Muscle layer of duodenum (tissue), 2 donors: ENCODE measurements at regions not wholly inside any gene's neighbourhood (a gene's known extent, or its start where the extent isn't known, plus 50 kb on each side); places are given as distances from the start of the nearest gene placed in this dataset.

Experiments used
- H3K27ac ChIP-seq: one replicate; pipeline ENCODE4 v1.7.0; 2013; ENCODE audit warnings: mild to moderate bottlenecking, low read length
- H3K27me3 ChIP-seq: one replicate; pipeline ENCODE4 v1.7.0; 2013; ENCODE audit warnings: low read depth, mild to moderate bottlenecking, control low read depth, low read length
- H3K36me3 ChIP-seq, 2 donors: one replicate each; pipeline ENCODE4 v1.7.0; 2013; ENCODE audit warnings: low read length in 2 of 2, control low read depth in 1 of 2, mild to moderate bottlenecking in 1 of 2; ENCODE audit not compliant: insufficient read depth in 2 of 2, control insufficient read depth in 1 of 2
- H3K4me1 ChIP-seq, 2 donors: one replicate each; pipeline ENCODE4 v1.7.0; 2013; ENCODE audit warnings: low read length in 2 of 2, mild to moderate bottlenecking in 2 of 2, control low read depth in 1 of 2, moderate library complexity in 1 of 2; ENCODE audit not compliant: insufficient read depth in 2 of 2, control insufficient read depth in 1 of 2
- H3K4me3 ChIP-seq, 2 donors: one replicate each; pipeline ENCODE4 v1.7.0; 2013; ENCODE audit warnings: low read length in 2 of 2, low read depth in 1 of 2, mild to moderate bottlenecking in 1 of 2
- H3K9me3 ChIP-seq, 2 donors: one replicate each; pipeline ENCODE4 v1.7.0; 2013; ENCODE audit warnings: low read length in 2 of 2, control low read depth in 1 of 2, mild to moderate bottlenecking in 1 of 2; ENCODE audit not compliant: control insufficient read depth in 1 of 2
- donor health status: healthy.

DNA sequence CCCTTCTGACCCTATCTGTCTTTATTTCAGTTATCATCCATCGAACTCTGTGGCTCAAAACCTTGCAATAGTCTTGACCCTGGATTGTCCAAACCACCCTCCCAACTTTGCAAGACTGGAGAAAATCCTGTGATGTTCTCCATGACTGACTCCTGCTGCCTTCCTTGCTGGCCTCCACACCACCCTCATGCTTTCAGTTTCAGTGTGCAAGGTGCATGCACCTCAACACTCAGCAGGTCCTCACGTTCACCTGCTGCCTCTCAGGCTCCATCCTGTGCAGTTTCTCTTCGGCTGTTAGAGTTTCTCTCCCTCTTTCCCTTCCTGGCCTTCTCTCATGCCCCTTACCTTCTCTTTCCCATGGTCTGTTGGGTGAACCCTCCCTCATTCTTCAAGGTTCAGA is 59.4 kb upstream of the ASIC2 start:
- H3K9me3 ChIP-seq: no peaks in the 10 kb centered on the region
- H3K36me3 ChIP-seq: no peaks in the 10 kb centered on the region
- H3K4me1 ChIP-seq: no peaks in the 10 kb centered on the region
- H3K4me3 ChIP-seq: no peak overlapping the region
- H3K27ac ChIP-seq: no peak overlapping the region
- no peaks in the 10 kb centered on the region for H3K27me3 ChIP-seq

DNA sequence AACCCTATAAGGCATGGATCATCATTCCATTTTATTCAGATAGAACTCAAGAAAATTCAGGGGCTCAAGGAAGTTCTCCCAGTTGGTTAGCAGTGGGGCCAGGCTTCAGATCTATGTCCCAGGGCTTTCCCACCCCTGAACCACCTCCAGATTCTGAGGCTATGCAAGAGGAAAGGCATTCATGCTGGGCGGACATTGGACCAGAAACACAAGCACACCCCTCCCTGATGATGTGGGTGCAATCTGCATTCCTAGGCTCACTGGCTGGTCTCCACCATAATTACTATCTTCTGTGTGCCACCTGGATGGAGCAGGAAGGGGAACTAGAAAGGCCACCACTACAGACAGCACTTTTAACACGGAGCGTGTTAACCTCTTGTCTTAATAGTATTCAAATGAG is 63.2 kb upstream of the ASIC2 start:
- H3K4me3 ChIP-seq: no peak overlapping the region
- no peaks in the 10 kb centered on the region for H3K4me1 ChIP-seq
- no peaks in the 10 kb centered on the region for H3K9me3 ChIP-seq
- peaks cover 5% of the 10 kb centered on the region for H3K27me3 ChIP-seq
- no peak overlapping the region for H3K27ac ChIP-seq
- no peaks in the 10 kb centered on the region for H3K36me3 ChIP-seq

- H3K4me3 ChIP-seq: no peak overlapping the region
- no peaks in the 10 kb centered on the region for H3K9me3 ChIP-seq
- H3K27me3 ChIP-seq: peaks cover 5% of the 10 kb centered on the region
- H3K4me1 ChIP-seq: no peaks in the 10 kb centered on the region
- H3K36me3 ChIP-seq: no peaks in the 10 kb centered on the region
- H3K27ac ChIP-seq: no peak overlapping the region
Measured at GRCh38 chr17:33363475-33363874, 70.4 kb upstream of the ASIC2 start.

- Histone ChIP-seq H3K9me3 (no peaks in the 10 kb centered on the region), H3K27ac (no peak overlapping the region), H3K36me3 (no peaks in the 10 kb centered on the region), H3K4me1 (no peaks in the 10 kb centered on the region), H3K27me3 (no peaks in the 10 kb centered on the region), H3K4me3 (no peak overlapping the region)
Measured at GRCh38 chr17:33366960-33367359, 73.9 kb upstream of the ASIC2 start.

GRCh38 chr17:33369149-33369548 is 76.1 kb upstream of the ASIC2 start:
- no peaks in the 10 kb centered on the region for H3K27me3 ChIP-seq
- H3K4me3 ChIP-seq: no peak overlapping the region
- H3K9me3 ChIP-seq: no peaks in the 10 kb centered on the region
- H3K4me1 ChIP-seq: no peaks in the 10 kb centered on the region
- no peaks in the 10 kb centered on the region for H3K36me3 ChIP-seq
- no peak overlapping the region for H3K27ac ChIP-seq

DNA sequence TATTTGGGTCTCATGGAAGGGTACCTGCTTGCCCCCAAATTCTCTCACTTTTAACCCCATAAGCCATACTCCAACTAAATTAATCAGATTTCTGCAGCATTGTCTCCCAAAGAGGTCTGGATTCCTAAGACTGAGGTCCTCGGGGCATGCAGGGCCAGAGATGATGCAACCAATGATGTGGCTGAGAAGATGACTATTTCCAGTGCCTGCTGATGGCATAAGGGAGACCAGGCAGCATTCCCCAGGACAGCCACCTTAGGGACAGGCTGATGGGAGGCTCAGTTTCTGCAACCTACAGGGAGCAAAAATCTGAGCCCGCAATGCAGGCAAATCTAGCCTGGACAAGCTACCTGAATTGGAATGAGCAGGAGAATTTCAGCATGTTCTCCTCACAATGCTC is 76.8 kb upstream of the ASIC2 start:
- Histone ChIP-seq H3K27me3 (no peaks in the 10 kb centered on the region), H3K9me3 (no peaks in the 10 kb centered on the region), H3K4me3 (no peak overlapping the region), H3K4me1 (no peaks in the 10 kb centered on the region), H3K27ac (no peak overlapping the region), H3K36me3 (no peaks in the 10 kb centered on the region)

DNA sequence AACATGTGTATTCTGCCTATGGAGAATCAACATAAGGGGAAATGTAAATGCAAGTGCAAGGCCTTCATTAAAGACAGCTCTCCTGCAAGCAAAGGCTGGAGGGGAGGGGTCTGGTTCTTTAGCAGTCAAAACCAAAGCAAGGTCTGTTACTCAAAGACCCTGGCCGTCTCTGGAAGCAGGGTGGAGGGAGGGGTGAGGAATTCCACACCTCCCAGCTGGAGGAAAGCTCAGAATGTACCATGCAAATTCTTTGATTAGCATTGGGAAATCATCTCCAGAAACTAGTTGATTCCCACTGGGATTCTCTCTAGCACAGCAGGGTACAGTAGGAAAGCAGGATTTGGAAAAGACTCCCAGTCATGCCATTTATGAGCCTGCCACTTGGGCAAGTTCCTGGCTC is 77.3 kb upstream of the ASIC2 start:
- no peak overlapping the region for H3K27ac ChIP-seq
- no peaks in the 10 kb centered on the region for H3K9me3 ChIP-seq
- no peak overlapping the region for H3K4me3 ChIP-seq
- no peaks in the 10 kb centered on the region for H3K36me3 ChIP-seq
- no peaks in the 10 kb centered on the region for H3K4me1 ChIP-seq
- no peaks in the 10 kb centered on the region for H3K27me3 ChIP-seq

- Histone ChIP-seq H3K36me3 (no peaks in the 10 kb centered on the region), H3K27ac (no peak overlapping the region), H3K9me3 (no peaks in the 10 kb centered on the region), H3K27me3 (no peaks in the 10 kb centered on the region), H3K4me1 (no peaks in the 10 kb centered on the region), H3K4me3 (no peak overlapping the region)
Measured at GRCh38 chr17:33371377-33371776, 78.3 kb upstream of the ASIC2 start.

- Histone ChIP-seq H3K4me1 (no peaks in the 10 kb centered on the region), H3K4me3 (no peak overlapping the region), H3K27ac (no peak overlapping the region), H3K9me3 (no peaks in the 10 kb centered on the region), H3K27me3 (no peaks in the 10 kb centered on the region), H3K36me3 (no peaks in the 10 kb centered on the region)
Measured at GRCh38 chr17:33373273-33373672, 80.2 kb upstream of the ASIC2 start.

- no peaks in the 10 kb centered on the region for H3K36me3 ChIP-seq
- H3K4me3 ChIP-seq: no peak overlapping the region
- no peaks in the 10 kb centered on the region for H3K9me3 ChIP-seq
- H3K27ac ChIP-seq: no peak overlapping the region
- no peaks in the 10 kb centered on the region for H3K4me1 ChIP-seq
- H3K27me3 ChIP-seq: no peaks in the 10 kb centered on the region
Measured at GRCh38 chr17:33375103-33375502, 82.0 kb upstream of the ASIC2 start.

- H3K36me3 ChIP-seq: no peaks in the 10 kb centered on the region
- no peaks in the 10 kb centered on the region for H3K4me1 ChIP-seq
- no peak overlapping the region for H3K27ac ChIP-seq
- no peak overlapping the region for H3K4me3 ChIP-seq
- no peaks in the 10 kb centered on the region for H3K27me3 ChIP-seq
- no peaks in the 10 kb centered on the region for H3K9me3 ChIP-seq
Measured at GRCh38 chr17:33375783-33376182, 82.7 kb upstream of the ASIC2 start.

DNA sequence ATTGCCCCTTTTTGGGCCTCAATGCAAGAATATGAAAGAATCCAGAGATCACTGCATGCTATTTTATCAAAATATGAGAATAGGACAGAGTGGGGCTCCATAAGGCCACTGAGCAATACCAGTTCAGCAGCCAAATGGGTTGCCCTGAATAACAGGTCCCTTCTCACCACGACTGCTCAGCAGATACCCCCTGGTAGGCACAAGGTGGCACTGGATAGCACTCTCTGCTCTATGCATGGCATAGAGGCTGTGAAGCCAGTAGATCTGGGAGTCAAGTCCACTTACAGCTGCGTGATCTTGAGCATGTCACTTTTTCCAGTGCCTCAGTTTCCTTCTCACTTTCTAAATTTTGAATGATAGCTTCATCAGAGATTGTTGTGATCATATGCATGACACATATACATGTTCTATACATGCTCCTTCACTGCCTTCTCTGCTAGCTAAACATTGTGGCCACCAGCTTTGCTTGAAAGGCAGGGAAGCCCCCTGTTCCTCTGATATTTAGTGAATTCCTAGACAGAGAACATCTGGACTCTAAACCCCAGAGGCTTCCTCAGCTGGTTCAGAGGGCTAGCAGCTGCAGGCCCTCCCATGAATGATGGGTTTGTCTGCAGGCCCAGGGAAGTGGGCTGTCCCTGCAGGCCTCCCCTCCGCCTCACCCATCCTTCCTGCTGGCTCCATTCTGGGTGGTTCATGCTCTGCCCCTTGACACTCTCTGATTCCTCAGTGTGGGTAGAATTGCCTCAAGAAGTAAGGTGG is 84.9 kb upstream of the ASIC2 start:
- H3K27ac ChIP-seq: no peak overlapping the region
- no peaks in the 10 kb centered on the region for H3K4me1 ChIP-seq
- H3K4me3 ChIP-seq: no peak overlapping the region
- no peaks in the 10 kb centered on the region for H3K27me3 ChIP-seq
- no peaks in the 10 kb centered on the region for H3K36me3 ChIP-seq
- H3K9me3 ChIP-seq: no peaks in the 10 kb centered on the region
